ENCODE measurements at regions not wholly inside any gene's neighbourhood (a gene's known extent, or its start where the extent isn't known, plus 50 kb on each side); places are given as distances from the start of the nearest gene placed in this dataset.

GRCh38 chr5:29949301-29949872 lies 1244.1 kb upstream of the CDH6 start:
- TF ChIP-seq EZH2 (IDR thresholded peaks at IDR 0.05; ENCODE audit: low read length, missing control alignments) (no peak), CTCF (conservative IDR thresholded peaks at IDR 0.05 in 1 of 2, IDR thresholded peaks at IDR 0.05 in 1 of 2; ENCODE audit: low read depth in 1 of 2, low read length in 2 of 2) (no peak)

All from fibroblast of lung (primary cell).